Keratinocyte (primary cell): ENCODE measurements at regions not wholly inside any gene's neighbourhood (a gene's known extent, or its start where the extent isn't known, plus 50 kb on each side); places are given as distances from the start of the nearest gene placed in this dataset.
"Not testable (repeated sequence)": the region's sequence is repeated elsewhere in the genome, so short reads cannot be mapped to it uniquely, and the experiment has no call there.

Experiments
- CTCF ChIP-seq, 3 experiments: IDR thresholded peaks in 1 of 3; conservative IDR thresholded peaks in 1 of 3; optimal IDR thresholded peaks in 1 of 3; 2 replicates in 2 of 3; 3 replicates in 1 of 3; pipeline versions ENCODE3 to v1.5.1; 2011; ENCODE audit warnings: low read length in 3 of 3, mild to moderate bottlenecking in 3 of 3, moderate library complexity in 2 of 3, control low read depth in 1 of 3, inconsistent platforms in 1 of 3; ENCODE audit not compliant: insufficient read depth in 2 of 3; ENCODE audit errors: extremely low read depth in 1 of 3
- EZH2 ChIP-seq: IDR thresholded peaks from one replicate; pipeline ENCODE4 v1.6.1; 2012; ENCODE audit warnings: inconsistent platforms, mild to moderate bottlenecking, low read length, moderate library complexity

GRCh38 chr7:115789473-115789872, 241.1 kb downstream of the TFEC start:
- not testable (repeated sequence) for TF ChIP-seq EZH2; CTCF (optimal IDR thresholded peaks at IDR 0.05 in 1 of 3, IDR thresholded peaks at IDR 0.05 in 1 of 3, conservative IDR thresholded peaks at IDR 0.05 in 1 of 3; ENCODE audit: extremely low read depth in 1 of 3, insufficient read depth in 2 of 3, low read length in 3 of 3)
